Stimulated activated CD8-positive, alpha-beta memory T cell treated with anti-CD3 and anti-CD28 coated beads, Interleukin-4, amount 100 ng/mL, for 48 hours (primary cell): ENCODE measurements at regions not wholly inside any gene's neighbourhood (a gene's known extent, or its start where the extent isn't known, plus 50 kb on each side); places are given as distances from the start of the nearest gene placed in this dataset.

Experiments used
- DNase-seq: peaks from one replicate; pipeline ENCODE4 v3.0.0-alpha.2; 2020

- DNase-seq, result no peak
Measured at GRCh38 chr1:219304227-219305226, 130.8 kb downstream of the LYPLAL1 start.

GRCh38 chr1:219302697-219303096, 129.0 kb downstream of the LYPLAL1 start:
- DNase-seq, result no peak

- DNase-seq, result no peak
Measured at GRCh38 chr1:219299420-219299819, 125.7 kb downstream of the LYPLAL1 start.

GRCh38 chr1:219298571-219299148, 125.0 kb downstream of the LYPLAL1 start:
- no peak for DNase-seq

GRCh38 chr1:219296430-219297355, 123.0 kb downstream of the LYPLAL1 start:
- no peak for DNase-seq

- DNase-seq, result no peak
Measured at GRCh38 chr1:219294251-219294650, 120.6 kb downstream of the LYPLAL1 start.

GRCh38 chr1:219293410-219293809, 119.7 kb downstream of the LYPLAL1 start:
- DNase-seq, result no peak

GRCh38 chr1:219292999-219293398, 119.3 kb downstream of the LYPLAL1 start:
- no peak for DNase-seq

- no peak for DNase-seq
Measured at GRCh38 chr1:219292341-219292740, 118.7 kb downstream of the LYPLAL1 start.

GRCh38 chr1:219289171-219289570, 115.5 kb downstream of the LYPLAL1 start:
- no peak for DNase-seq

- DNase-seq, result no peak
Measured at GRCh38 chr1:219283541-219283940, 109.9 kb downstream of the LYPLAL1 start.

- DNase-seq, result no peak
Measured at GRCh38 chr1:219281831-219282230, 108.2 kb downstream of the LYPLAL1 start.

- no peak for DNase-seq
Measured at GRCh38 chr1:219279017-219279770, 105.5 kb downstream of the LYPLAL1 start.

- no peak for DNase-seq
Measured at GRCh38 chr1:219278288-219278687, 104.6 kb downstream of the LYPLAL1 start.

GRCh38 chr1:219277304-219278105, 103.8 kb downstream of the LYPLAL1 start:
- DNase-seq, result no peak

GRCh38 chr1:219276049-219276738, 102.5 kb downstream of the LYPLAL1 start:
- no peak for DNase-seq

GRCh38 chr1:219273088-219273686, 99.5 kb downstream of the LYPLAL1 start:
- DNase-seq, result no peak

GRCh38 chr1:219271818-219272535, 98.3 kb downstream of the LYPLAL1 start:
- DNase-seq, result no peak

GRCh38 chr1:219269171-219269570, 95.5 kb downstream of the LYPLAL1 start:
- DNase-seq, result no peak

- DNase-seq, result no peak
Measured at GRCh38 chr1:219266524-219266923, 92.8 kb downstream of the LYPLAL1 start.
